NCI-H446 (cell line): ENCODE measurements at regions not wholly inside any gene's neighbourhood (a gene's known extent, or its start where the extent isn't known, plus 50 kb on each side); places are given as distances from the start of the nearest gene placed in this dataset.

Experiments used
- DNase-seq, 2 experiments: peaks; one replicate each; lab custom pipeline; 2025; lab: John Stamatoyannopoulos, UW

DNA sequence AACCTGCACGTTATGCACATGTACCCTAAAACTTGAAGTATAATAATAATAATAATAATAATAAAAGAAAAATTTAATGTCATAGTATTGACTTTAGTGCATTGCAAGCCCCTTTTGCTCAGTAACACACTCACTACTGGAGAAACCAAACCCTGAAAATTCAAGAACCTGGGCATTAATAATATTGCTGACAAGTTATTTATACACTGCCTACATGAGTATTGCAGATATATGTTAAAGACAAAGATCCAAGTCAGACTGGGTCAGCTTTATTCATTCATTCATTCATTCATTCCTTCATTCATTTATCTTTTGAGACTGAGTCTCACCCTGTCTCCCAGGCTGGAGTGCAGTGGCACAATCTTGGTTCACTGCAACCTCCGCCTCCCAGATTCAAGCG is 1711.2 kb downstream of the TP53TG3F start:
- DNase-seq: no peak

- DNase-seq: no peak
These were observed 1711.7 kb downstream of the TP53TG3F start for GRCh38 chr16:35171106-35171505.

DNA sequence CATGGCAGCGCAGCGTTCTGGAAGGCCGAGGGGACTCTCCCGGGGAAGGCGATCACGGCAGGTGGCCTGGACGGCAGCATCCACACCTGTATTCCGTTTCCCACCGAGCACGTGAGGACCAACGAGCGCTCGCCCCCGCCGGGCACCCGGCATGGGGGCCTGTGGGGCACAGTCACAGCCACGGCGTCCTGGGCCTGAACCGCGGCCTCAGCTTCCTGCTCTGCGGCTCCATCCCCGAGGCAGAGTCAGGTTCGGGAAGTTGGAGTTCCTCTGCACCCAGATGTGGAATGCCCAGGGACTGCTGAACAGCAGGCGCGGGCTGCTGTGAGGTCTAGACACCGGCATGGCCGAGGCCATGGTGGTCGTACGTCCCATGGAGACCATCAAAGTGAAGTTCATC is 1713.9 kb downstream of the TP53TG3F start:
- DNase-seq: no peak

- DNase-seq: no peak
These were observed 1714.6 kb downstream of the TP53TG3F start for GRCh38 chr16:35174016-35174415.

DNA sequence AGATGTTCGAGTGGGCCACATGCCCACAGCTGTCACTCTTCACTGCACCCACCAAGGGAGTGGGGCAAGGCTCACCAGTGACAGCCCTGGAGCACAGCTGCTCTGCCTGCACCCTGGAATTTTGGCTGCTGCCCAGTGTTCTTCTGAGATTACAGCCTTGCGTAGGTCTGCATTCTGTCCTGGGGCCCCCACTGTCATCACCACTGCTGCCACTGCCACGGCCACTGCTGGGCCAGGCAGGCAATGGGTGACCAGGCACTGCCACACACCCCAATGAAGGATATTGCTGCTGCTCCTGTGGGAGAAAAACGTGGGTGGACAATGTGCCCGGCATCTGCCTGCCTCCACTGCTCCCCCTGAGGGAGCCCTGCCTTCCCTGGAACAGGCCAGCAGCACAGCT is 1717.0 kb downstream of the TP53TG3F start:
- DNase-seq: no peak

DNA sequence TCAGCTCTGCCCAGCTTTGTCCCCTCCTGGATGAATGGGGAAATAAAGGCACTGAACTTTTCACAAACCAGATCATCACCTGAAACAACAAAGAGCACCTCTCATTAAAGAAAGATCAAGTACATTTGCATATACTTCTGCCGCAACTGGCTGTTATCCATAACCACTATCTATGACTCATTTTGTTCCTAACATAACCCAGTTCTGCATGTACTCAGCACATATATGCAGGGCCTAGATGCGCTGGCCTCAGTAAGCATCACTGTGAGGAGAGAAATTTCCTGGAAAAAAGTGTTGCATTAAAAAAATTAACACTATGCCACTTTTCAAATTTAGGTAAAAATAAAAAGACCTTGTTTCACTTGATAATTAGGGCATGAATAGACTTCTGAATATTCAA is 1718.4 kb downstream of the TP53TG3F start:
- no peak for DNase-seq

DNA sequence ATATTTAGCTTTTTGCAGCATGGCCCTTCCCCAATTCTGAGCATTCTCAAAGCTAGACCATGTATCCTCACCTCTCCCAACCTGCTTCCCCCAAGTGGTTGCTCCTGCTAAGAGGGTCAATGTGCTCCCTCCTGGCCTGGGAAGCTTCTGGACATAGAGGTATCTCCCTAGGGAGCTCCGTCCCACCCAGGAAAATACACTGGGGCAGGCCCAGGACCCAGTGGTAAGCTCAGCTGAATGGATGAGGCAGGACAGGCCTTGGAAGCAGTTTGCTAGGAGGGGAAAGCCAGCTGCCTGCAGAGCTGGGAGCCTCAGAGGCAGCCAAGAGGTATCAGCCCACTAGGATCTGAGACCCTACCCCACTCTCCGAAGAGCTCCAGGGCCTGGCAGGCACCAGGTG is 1721.6 kb downstream of the TP53TG3F start:
- no peak for DNase-seq

GRCh38 chr16:35181422-35182030 is 1722.1 kb downstream of the TP53TG3F start:
- DNase-seq: no peak

- no peak for DNase-seq
These were observed 1722.7 kb downstream of the TP53TG3F start for GRCh38 chr16:35182043-35182677.

GRCh38 chr16:35182943-35183550 is 1723.6 kb downstream of the TP53TG3F start:
- DNase-seq: no peak

GRCh38 chr16:35184356-35184870 is 1725.0 kb downstream of the TP53TG3F start:
- DNase-seq: no peak

- no peak for DNase-seq
These were observed 1726.1 kb downstream of the TP53TG3F start for GRCh38 chr16:35185366-35186044.

DNA sequence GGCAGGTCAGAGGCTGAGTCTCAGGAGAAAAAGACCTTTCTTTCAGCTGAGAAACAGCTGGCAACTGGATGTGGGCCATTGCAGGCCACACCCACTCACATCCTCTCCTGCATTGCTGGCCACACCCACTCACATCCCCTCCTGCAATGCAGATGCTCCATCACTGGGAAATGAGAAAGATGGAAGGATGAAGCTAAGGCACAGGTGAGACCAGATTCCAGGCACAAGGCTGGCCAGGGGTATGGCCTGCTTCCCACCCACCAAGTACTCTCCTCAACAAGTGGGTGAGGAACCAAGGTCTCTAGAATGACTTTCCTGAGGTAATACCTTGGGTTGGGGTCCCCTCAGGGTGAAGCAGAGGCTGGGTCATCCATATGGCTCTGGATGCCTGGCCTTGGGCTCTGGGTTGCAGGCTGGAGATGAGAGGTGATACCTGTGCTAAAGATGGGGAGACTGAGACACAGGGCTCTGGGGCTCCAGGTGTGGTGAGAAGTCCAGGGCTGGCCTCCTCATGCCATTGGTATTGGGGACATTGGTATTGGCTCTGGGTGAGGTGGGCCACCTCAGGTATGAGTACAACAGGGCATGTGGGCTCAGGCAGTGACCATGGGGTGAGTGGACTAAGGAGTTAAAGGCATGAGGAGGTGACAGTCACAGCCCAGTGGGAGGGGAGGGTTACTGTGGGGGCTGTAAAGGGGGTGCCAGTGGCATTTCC is 1726.8 kb downstream of the TP53TG3F start:
- no peak for DNase-seq

GRCh38 chr16:35187665-35188225 is 1728.3 kb downstream of the TP53TG3F start:
- no peak for DNase-seq

DNA sequence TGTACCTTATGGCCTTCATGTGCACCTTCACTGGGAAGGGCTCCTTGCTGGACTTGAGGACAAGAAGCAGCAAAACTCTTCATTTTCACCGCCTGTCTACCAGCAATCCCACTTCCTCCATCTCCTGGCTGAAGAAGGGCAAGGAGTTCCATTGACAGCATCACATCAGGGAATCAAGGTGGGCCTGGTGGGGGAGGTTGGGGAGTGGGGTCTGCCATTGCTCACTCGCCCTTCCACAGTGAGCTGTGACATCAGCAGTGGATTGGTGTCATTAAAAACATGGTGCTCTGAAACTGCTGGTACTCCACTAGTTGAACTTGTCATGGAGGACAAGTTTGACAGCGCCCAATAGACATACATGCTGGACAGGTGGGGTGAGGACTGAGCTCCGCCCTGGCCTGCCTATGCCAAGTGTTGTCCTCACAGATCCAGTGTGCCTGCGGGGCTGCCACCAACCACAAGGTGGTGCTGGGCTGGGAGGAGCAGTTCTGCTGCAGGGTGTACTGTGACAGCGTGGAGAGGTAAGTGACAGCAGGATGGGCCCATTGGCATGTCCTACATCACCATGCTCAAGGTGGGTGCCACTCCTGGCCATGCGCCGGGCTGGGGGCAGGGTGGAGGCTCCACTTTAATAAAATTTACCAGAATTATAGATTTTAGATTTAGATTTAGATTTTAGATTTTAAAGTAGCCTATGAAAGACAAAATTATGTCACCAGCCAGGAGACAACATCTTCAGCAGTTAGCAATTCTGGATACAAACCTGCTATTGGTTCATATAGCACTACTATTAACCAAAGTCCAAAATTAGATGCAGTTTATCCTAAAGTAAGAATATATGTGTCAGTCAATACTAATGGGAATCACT is 1729.1 kb downstream of the TP53TG3F start:
- DNase-seq: no peak

GRCh38 chr16:35192993-35193392 is 1733.6 kb downstream of the TP53TG3F start:
- no peak for DNase-seq

- DNase-seq: no peak
These were observed 1734.5 kb downstream of the TP53TG3F start for GRCh38 chr16:35193956-35194355.

DNA sequence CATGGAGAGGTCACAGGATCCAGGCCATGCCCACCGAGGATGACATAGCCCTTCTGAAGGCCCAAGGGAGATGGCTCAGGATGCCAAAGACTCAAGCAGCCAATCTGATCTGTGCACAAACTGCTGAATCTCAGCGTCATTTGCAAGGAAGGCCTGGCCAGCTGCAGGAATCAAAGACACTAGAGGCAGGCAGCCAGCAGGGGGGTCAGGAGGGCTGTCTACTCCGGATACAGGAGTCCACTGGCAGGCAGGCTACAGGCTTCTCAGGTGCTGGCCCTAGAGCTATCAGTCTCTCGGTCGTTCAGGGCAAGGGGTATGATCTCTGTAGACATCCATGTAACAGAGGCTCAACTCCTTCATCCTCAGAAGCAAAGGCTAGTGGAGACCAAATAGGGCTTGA is 1735.3 kb downstream of the TP53TG3F start:
- DNase-seq: no peak

DNA sequence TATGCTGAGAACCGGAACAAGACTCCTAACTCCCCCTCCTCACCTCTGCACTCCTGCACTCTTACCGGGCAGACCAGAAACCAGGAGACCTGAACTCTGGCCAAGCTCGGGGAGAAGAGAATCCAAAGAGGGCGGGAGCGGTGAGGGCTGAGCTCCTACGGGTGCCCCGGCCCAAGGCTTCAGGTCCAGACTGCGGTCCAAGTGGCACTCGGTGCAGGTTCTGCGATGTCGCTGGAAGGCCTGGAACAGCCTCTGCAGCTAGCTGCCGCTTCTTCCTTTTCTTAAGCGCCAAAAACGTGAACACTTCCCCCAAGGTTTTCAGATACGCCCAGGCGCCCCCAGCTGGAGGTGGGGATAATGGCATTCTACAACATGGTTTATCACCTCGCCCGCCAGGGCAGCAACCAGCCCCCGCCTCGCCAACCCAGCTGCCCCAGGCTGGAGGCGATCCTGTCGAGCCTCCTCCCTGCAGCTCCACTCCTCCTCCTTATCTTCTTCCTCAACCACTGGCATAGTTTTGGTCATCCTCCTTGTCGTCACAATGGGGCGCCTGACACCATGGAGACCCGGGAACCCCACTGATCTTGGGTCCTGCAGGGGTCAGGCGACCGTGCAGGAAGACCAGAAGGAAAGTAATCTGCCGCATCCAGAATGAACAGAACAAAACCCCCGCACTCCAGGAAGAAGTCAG is 1735.9 kb downstream of the TP53TG3F start:
- DNase-seq: no peak

DNA sequence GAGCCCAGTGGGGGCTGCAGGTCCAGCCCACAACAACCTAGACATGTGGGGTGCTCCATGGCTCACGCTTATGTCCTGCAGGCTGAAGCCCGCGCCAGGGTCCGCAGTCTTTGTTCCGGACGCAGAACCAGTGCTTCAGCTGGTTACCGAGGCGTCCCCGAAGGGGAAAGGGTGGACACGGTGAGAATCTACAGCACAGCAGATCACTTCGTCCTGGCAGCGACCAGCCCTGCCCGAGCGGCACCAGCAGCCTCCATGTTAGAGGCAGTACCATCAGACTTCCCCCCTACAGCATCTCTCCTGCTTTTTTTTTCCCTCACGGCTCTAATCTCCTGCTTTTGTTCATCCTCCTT is 1736.4 kb downstream of the TP53TG3F start:
- no peak for DNase-seq
